A549 (cell line): ENCODE measurements at regions not wholly inside any gene's neighbourhood (a gene's known extent, or its start where the extent isn't known, plus 50 kb on each side); places are given as distances from the start of the nearest gene placed in this dataset.

Source experiments
- ATAC-seq, 2 experiments: fragments of 200-7000 bp in 1 of 2; fragments of >200 bp in 1 of 2; cut with Nextera tagmentation in 1 of 2; cut with Tn5 transposase in 1 of 2; 3 replicates each; pipeline versions ENCODE4 v1.8.0 to v1.9.1; 2018 to 2020; ENCODE audit warnings: mild to moderate bottlenecking in 1 of 2, moderate library complexity in 1 of 2
- CTCF ChIA-PET: fragments of 300-600 bp; sonication (Branson Sonifier 250); formaldehyde crosslinking; extraction: SDS; loops from one replicate; lab custom pipeline; 2021; ENCODE audit warnings: antibody characterized with exemption, inconsistent platforms; lab: Yijun Ruan, JAX
- POLR2A ChIA-PET: fragments of 350-600 bp; formaldehyde crosslinking; extraction: SDS; loops from one replicate; lab custom pipeline; 2021; ENCODE audit warnings: antibody characterized with exemption, inconsistent platforms; lab: Yijun Ruan, JAX
- DNase-seq, 2 experiments: peaks; one replicate each; pipeline versions ENCODE4 v3.0.0 to v3.0.0-alpha.2; 2011 to 2016; ENCODE audit warnings: low read depth in 1 of 2, low spot score in 1 of 2
- FAIRE-seq: peaks from 2 replicates; lab custom pipeline; 2011; peaks lifted over from hg19 to GRCh38; lab: Jason Lieb, UNC
- H3K27ac ChIP-seq, 2 experiments: fragments of >200 bp; sonication (Bioruptor Twin); formaldehyde crosslinking; 3 replicates each; pipeline ENCODE4 v1.5.1; 2016 to 2017
- H3K4me1 ChIP-seq: fragments of >200 bp; sonication (Bioruptor Twin); formaldehyde crosslinking; 3 replicates; pipeline ENCODE4 v1.6.1; 2016
- H3K4me2 ChIP-seq: fragments of >200 bp; sonication (Bioruptor Twin); formaldehyde crosslinking; 3 replicates; pipeline ENCODE4 v1.6.1; 2016
- H3K4me3 ChIP-seq: fragments of >200 bp; sonication (Bioruptor Twin); formaldehyde crosslinking; 3 replicates; pipeline ENCODE4 v1.5.1; 2016
- H3K9me3 ChIP-seq: fragments of >200 bp; sonication (Bioruptor Twin); formaldehyde crosslinking; 3 replicates; pipeline ENCODE4 v1.6.1; 2016
- BCL3 ChIP-seq: fragments of >200 bp; sonication (Bioruptor Twin); formaldehyde crosslinking; IDR thresholded peaks from 3 replicates; pipeline ENCODE4 v1.6.1; 2016
- BHLHE40 ChIP-seq: IDR thresholded peaks from 2 replicates; pipeline ENCODE4 v1.6.1; 2012; ENCODE audit warnings: low read depth, low read length, inconsistent platforms
- CBX2 ChIP-seq: fragments of 200-600 bp; sonication (generic); IDR thresholded peaks from 2 replicates; pipeline ENCODE4 v1.6.1; 2016; ENCODE audit warnings: low read depth, mild to moderate bottlenecking, borderline replicate concordance
- CBX8 ChIP-seq: fragments of 200-600 bp; sonication (generic); IDR thresholded peaks from 2 replicates; pipeline ENCODE4 v1.6.1; 2016
- CEBPB ChIP-seq, 2 experiments: fragments of >200 bp in 1 of 2; sonication (Bioruptor Twin) in 1 of 2; formaldehyde crosslinking in 1 of 2; IDR thresholded peaks; 2 replicates each; pipeline ENCODE4 v1.6.1; 2012 to 2016
- CHD2 ChIP-seq: fragments of 150-350 bp; IDR thresholded peaks from 2 replicates; pipeline ENCODE4 v1.6.1; 2014; ENCODE audit warnings: low read length; ENCODE audit not compliant: partially characterized antibody
- CHD4 ChIP-seq: fragments of 200-600 bp; sonication (generic); IDR thresholded peaks from 2 replicates; pipeline ENCODE4 v1.6.1; 2016; ENCODE audit warnings: antibody characterized with exemption, mild to moderate bottlenecking, borderline replicate concordance
- EHF ChIP-seq: fragments of 250-450 bp; sonication (Bioruptor Pico); IDR thresholded peaks from 2 replicates; pipeline ENCODE4 v1.5.0; 2020; ENCODE audit warnings: mild to moderate bottlenecking
- EHMT2 ChIP-seq: fragments of 200-600 bp; sonication (generic); IDR thresholded peaks from 2 replicates; pipeline ENCODE4 v1.6.1; 2016; ENCODE audit warnings: antibody characterized with exemption, low read depth, mild to moderate bottlenecking, moderate library complexity
- EP300 ChIP-seq, 2 experiments: fragments of >200 bp; sonication (Bioruptor Twin); formaldehyde crosslinking; IDR thresholded peaks; 2 replicates in 1 of 2; 3 replicates in 1 of 2; pipeline ENCODE4 v1.6.1; 2016 to 2017
- ESRRA ChIP-seq: fragments of 150-350 bp; IDR thresholded peaks from 2 replicates; pipeline ENCODE4 v1.6.1; 2014; ENCODE audit warnings: mild to moderate bottlenecking, low read length, borderline replicate concordance
- HES2 ChIP-seq: fragments of >200 bp; sonication (Bioruptor Twin); formaldehyde crosslinking; IDR thresholded peaks from 2 replicates; pipeline ENCODE4 v1.6.1; 2016
- HMGXB4 ChIP-seq: fragments of 250-450 bp; sonication (Bioruptor Pico); IDR thresholded peaks from 2 replicates; pipeline ENCODE4 v1.5.0; 2021; ENCODE audit warnings: mild to moderate bottlenecking, moderate library complexity, borderline replicate concordance
- HOXA7 ChIP-seq: fragments of 250-450 bp; sonication (Bioruptor Pico); IDR thresholded peaks from 2 replicates; pipeline ENCODE4 v1.5.0; 2020; ENCODE audit warnings: mild to moderate bottlenecking, moderate library complexity
- HOXB13 ChIP-seq: fragments of 250-450 bp; sonication (Bioruptor Pico); IDR thresholded peaks from 2 replicates; pipeline ENCODE4 v1.5.0; 2020; ENCODE audit warnings: low read depth, mild to moderate bottlenecking, moderate library complexity
- KDM1A ChIP-seq: fragments of 200-600 bp; sonication (generic); IDR thresholded peaks from 2 replicates; pipeline ENCODE4 v1.6.1; 2016; ENCODE audit warnings: low read depth, mild to moderate bottlenecking
- MAX ChIP-seq: IDR thresholded peaks from 2 replicates; pipeline ENCODE4 v1.6.1; 2012
- NPAS2 ChIP-seq: fragments of 250-450 bp; sonication (Bioruptor Pico); IDR thresholded peaks from 2 replicates; pipeline ENCODE4 v1.8.0; 2022; ENCODE audit warnings: mild to moderate bottlenecking, moderate library complexity, borderline replicate concordance
- NR3C1 ChIP-seq: fragments of >200 bp; sonication (Bioruptor Twin); formaldehyde crosslinking; IDR thresholded peaks from 3 replicates; pipeline ENCODE4 v1.6.1; 2017
- PBX3 ChIP-seq: IDR thresholded peaks from 2 replicates; pipeline ENCODE4 v1.6.1; 2012
- POLR2A ChIP-seq: IDR thresholded peaks from 2 replicates; pipeline ENCODE4 v1.6.1; 2012; ENCODE audit warnings: mild to moderate bottlenecking, low read length
- RAD21 ChIP-seq, 2 experiments: fragments of >200 bp in 1 of 2; sonication (Bioruptor Twin) in 1 of 2; formaldehyde crosslinking in 1 of 2; IDR thresholded peaks in 1 of 2; conservative IDR thresholded peaks in 1 of 2; 2 replicates in 1 of 2; 3 replicates in 1 of 2; pipeline ENCODE4 v1.6.1; 2012 to 2018; ENCODE audit warnings: inconsistent platforms in 1 of 2
- RFX5 ChIP-seq: fragments of 450-650 bp; IDR thresholded peaks from 2 replicates; pipeline ENCODE4 v1.7.1; 2014; ENCODE audit warnings: antibody characterized with exemption, mild to moderate bottlenecking, moderate library complexity
- SMC3 ChIP-seq: fragments of >200 bp; sonication (Bioruptor Twin); formaldehyde crosslinking; IDR thresholded peaks from 3 replicates; pipeline ENCODE4 v1.6.1; 2018; ENCODE audit warnings: inconsistent platforms
- SREBF2 ChIP-seq: fragments of 450-650 bp; IDR thresholded peaks from 2 replicates; pipeline ENCODE4 v1.6.1; 2014; ENCODE audit warnings: mild to moderate bottlenecking, moderate library complexity
- TFCP2L1 ChIP-seq: fragments of 250-450 bp; sonication (Bioruptor Pico); IDR thresholded peaks from 2 replicates; pipeline ENCODE4 v1.5.0; 2021; ENCODE audit warnings: mild to moderate bottlenecking
- ZFP36 ChIP-seq: fragments of 450-650 bp; IDR thresholded peaks from 2 replicates; pipeline ENCODE4 v1.6.1; 2014; ENCODE audit warnings: borderline replicate concordance; ENCODE audit not compliant: partially characterized antibody
- ZNF302 ChIP-seq: fragments of 250-450 bp; sonication (Bioruptor Pico); IDR thresholded peaks from 2 replicates; pipeline ENCODE4 v1.9.0; 2021; ENCODE audit warnings: inconsistent platforms, mild to moderate bottlenecking, moderate library complexity
- ZSCAN20 ChIP-seq: fragments of 250-450 bp; sonication (Bioruptor Pico); IDR thresholded peaks from 2 replicates; pipeline ENCODE4 v1.8.0; 2022; ENCODE audit warnings: mild to moderate bottlenecking, moderate library complexity
- WGBS: methylation state at CpG from one replicate; pipeline ENCODE4 v1.1.6; 2017; ENCODE audit errors: missing lambda C conversion rate; 5-methylcytosine and 5-hydroxymethylcytosine counted together

GRCh38 chr11:8340296-8340695, 76.6 kb upstream of the LMO1 start:
- no peak for TF ChIP-seq RFX5
- TF ChIP-seq PBX3: no peak
- TF ChIP-seq CBX2: no peak
- TF ChIP-seq SMC3: no peak
- TF ChIP-seq SREBF2: no peak
- no peak for TF ChIP-seq POLR2A
- TF ChIP-seq HES2: no peak
- no peak for TF ChIP-seq BHLHE40
- no peak for TF ChIP-seq NR3C1
- TF ChIP-seq CHD4: no peak
- no peak for TF ChIP-seq EHF (CRISPR knock-in tag)
- no peak for TF ChIP-seq EP300 (IDR thresholded peaks at IDR 0.05)
- no peak for TF ChIP-seq RAD21 (conservative IDR thresholded peaks at IDR 0.05 in 1 of 2, IDR thresholded peaks at IDR 0.05 in 1 of 2)
- TF ChIP-seq NPAS2: no peak
- no peak for TF ChIP-seq CBX8
- TF ChIP-seq HMGXB4 (CRISPR knock-in tag): no peak
- TF ChIP-seq ESRRA: no peak
- TF ChIP-seq CHD2: no peak
- no peak for TF ChIP-seq CEBPB (IDR thresholded peaks at IDR 0.05)
- no peak for TF ChIP-seq KDM1A
- TF ChIP-seq, all 56 proteins: peak for 0
- FAIRE-seq (no peak), DNase-seq (no peak), ATAC-seq (no peak)
- Histone ChIP-seq H3K4me1 (no peaks in the 10 kb centered on the region), H3K4me2 (no peak overlapping the region), H3K27ac (no peak overlapping the region), H3K4me3 (no peak overlapping the region), H3K9me3 (no peaks in the 10 kb centered on the region)
- POLR2A ChIA-PET: no interaction called here
- CTCF ChIA-PET: interaction anchor here (1.0 to 1.4 kb wide), 2 partner anchors 9 to 11 kb away, joined by 3 to 5 read pairs; no protein-coding TSS in a partner anchor
- WGBS: 81% methylated on average over 1 of the region's 1 CpG

- no peak overlapping the region for H3K4me3 ChIP-seq
- H3K9me3 ChIP-seq: no peaks in the 10 kb centered on the region
- H3K4me2 ChIP-seq: no peak overlapping the region
- ATAC-seq: no peak
- DNase-seq: no peak
- no peaks in the 10 kb centered on the region for H3K4me1 ChIP-seq
- ChIA-PET POLR2A (no interaction called here), CTCF (no interaction called here)
- 71% methylated on average over 21 of the region's 25 CpGs for WGBS
- no peak overlapping the region for H3K27ac ChIP-seq
- no peak for TF ChIP-seq ZFP36
- no peak for TF ChIP-seq HOXB13 (CRISPR knock-in tag)
- TF ChIP-seq CEBPB (IDR thresholded peaks at IDR 0.05): no peak
- TF ChIP-seq PBX3: no peak
- TF ChIP-seq BCL3: no peak
- TF ChIP-seq SREBF2: no peak
- no peak for TF ChIP-seq ZSCAN20 (CRISPR knock-in tag)
- no peak for TF ChIP-seq ZNF302 (CRISPR knock-in tag)
- no peak for TF ChIP-seq EHMT2
- TF ChIP-seq HOXA7 (CRISPR knock-in tag): no peak
- no peak for TF ChIP-seq MAX
- TF ChIP-seq TFCP2L1 (CRISPR knock-in tag): no peak
- FAIRE-seq: no peak
Measured at GRCh38 chr11:8339592-8340022, 75.9 kb upstream of the LMO1 start.
